ENCODE measurements at regions not wholly inside any gene's neighbourhood (a gene's known extent, or its start where the extent isn't known, plus 50 kb on each side); places are given as distances from the start of the nearest gene placed in this dataset.
"Not testable (repeated sequence)": the region's sequence is repeated elsewhere in the genome, so short reads cannot be mapped to it uniquely, and the experiment has no call there.

GRCh38 chr18:1104181-1104881, 199.7 kb downstream of the ADCYAP1 start:
- TF ChIP-seq, protein P1, sequence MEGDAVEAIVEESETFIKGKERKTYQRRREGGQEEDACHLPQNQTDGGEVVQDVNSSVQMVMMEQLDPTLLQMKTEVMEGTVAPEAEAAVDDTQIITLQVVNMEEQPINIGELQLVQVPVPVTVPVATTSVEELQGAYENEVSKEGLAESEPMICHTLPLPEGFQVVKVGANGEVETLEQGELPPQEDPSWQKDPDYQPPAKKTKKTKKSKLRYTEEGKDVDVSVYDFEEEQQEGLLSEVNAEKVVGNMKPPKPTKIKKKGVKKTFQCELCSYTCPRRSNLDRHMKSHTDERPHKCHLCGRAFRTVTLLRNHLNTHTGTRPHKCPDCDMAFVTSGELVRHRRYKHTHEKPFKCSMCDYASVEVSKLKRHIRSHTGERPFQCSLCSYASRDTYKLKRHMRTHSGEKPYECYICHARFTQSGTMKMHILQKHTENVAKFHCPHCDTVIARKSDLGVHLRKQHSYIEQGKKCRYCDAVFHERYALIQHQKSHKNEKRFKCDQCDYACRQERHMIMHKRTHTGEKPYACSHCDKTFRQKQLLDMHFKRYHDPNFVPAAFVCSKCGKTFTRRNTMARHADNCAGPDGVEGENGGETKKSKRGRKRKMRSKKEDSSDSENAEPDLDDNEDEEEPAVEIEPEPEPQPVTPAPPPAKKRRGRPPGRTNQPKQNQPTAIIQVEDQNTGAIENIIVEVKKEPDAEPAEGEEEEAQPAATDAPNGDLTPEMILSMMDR (conservative IDR thresholded peaks at IDR 0.05; ENCODE audit: low read depth), result no peak
- peak; percentile 17 for DNase-seq (ENCODE audit: low spot score)
- ChIA-PET POLR2A (ENCODE audit: low non-redundant PET) (no interaction called here), CTCF (no interaction called here)
- no peak overlapping the region for H3K27ac ChIP-seq

- TF ChIP-seq, protein P1 (conservative IDR thresholded peaks at IDR 0.05; ENCODE audit: low read depth), result no peak
- ChIA-PET CTCF (interaction anchor here (0.6 kb wide), 1 partner anchor 62 kb away, joined by 3 read pairs; no protein-coding TSS in a partner anchor), POLR2A (ENCODE audit: low non-redundant PET) (no interaction called here)
- H3K27ac ChIP-seq, result no peak overlapping the region
- DNase-seq (ENCODE audit: low spot score), result no peak
These were observed 219.8 kb downstream of the ADCYAP1 start for GRCh38 chr18:1124495-1124894.

DNA sequence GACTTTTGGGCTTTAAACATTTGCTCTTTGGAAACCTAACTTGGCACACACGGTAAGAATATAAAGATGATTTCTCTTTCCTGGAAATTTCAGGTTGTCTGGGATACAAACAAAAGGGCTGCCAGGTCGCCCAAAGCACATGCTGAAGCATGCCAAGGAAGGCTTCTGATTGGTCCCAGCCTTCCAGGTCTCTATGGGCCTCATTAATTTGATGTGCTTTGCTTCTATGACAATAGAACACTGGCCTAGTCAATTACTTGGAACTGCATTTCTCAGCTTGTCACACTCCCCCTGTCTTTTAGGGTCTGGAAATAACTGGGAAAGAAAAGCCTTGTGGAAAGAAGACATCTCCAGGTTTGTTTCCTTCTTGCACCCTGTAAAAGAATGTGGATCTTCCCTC, 228.9 kb downstream of the ADCYAP1 start:
- POLR2A ChIA-PET (ENCODE audit: low non-redundant PET), result no interaction called here
- TF ChIP-seq, protein P1 (conservative IDR thresholded peaks at IDR 0.05; ENCODE audit: low read depth), result no peak
- H3K27ac ChIP-seq, result no peak overlapping the region
- CTCF ChIA-PET, result interaction anchor here (0.7 kb wide), 1 partner anchor 409 kb away, joined by 4 read pairs; no protein-coding TSS in a partner anchor
- DNase-seq (ENCODE audit: low spot score), result no peak

- DNase-seq (ENCODE audit: low spot score), result no peak
- TF ChIP-seq, protein P1 (conservative IDR thresholded peaks at IDR 0.05; ENCODE audit: low read depth), result no peak
- POLR2A ChIA-PET (ENCODE audit: low non-redundant PET), result no interaction called here
- CTCF ChIA-PET, result no interaction called here
- H3K27ac ChIP-seq, result no peak overlapping the region
These were observed 243.1 kb downstream of the ADCYAP1 start for GRCh38 chr18:1147730-1148129.

DNA sequence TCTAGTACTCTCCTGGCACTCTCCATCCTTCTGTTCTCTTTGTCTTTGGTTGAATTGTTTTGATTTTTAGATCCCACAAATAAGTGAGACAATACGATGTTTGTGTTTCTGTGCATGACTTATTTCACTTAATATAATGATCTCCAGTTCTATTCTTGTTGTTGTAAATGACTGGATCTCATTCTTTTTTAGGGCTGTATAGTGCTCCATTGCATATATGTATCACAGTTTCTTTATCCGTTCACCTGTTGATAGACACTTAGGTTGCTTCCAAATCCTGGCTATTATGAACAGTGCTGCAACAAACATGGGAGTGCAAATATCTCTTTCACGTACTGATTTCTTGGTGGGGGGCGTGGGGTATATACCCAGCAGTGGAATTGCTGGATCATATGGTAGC, 245.0 kb downstream of the ADCYAP1 start:
- TF ChIP-seq, protein P1 (conservative IDR thresholded peaks at IDR 0.05; ENCODE audit: low read depth), result no peak
- H3K27ac ChIP-seq, result no peak overlapping the region
- ChIA-PET CTCF (no interaction called here), POLR2A (ENCODE audit: low non-redundant PET) (no interaction called here)
- no peak for DNase-seq (ENCODE audit: low spot score)

DNA sequence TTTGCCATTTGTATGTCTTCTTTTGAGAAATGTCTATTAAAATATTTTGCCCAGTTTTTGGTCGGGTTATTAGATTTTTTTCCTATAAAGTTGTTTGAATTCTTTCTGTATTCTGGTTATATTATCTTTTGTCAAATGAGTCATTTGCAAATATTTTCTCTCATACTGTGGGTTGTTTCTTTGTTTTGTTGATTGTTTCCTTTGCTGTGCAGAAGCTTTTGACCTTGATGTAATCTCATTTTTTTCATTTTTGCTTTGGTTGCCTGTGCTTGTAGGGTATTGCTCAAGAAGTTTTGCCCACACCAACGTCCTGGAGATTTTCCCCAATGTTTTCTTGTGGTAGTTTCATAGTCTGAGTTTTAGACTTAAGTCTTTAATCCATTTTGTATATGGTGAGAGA, 245.7 kb downstream of the ADCYAP1 start:
- DNase-seq (ENCODE audit: low spot score), result no peak
- H3K27ac ChIP-seq, result no peak overlapping the region
- TF ChIP-seq, protein P1 (conservative IDR thresholded peaks at IDR 0.05; ENCODE audit: low read depth), result no peak
- ChIA-PET CTCF (no interaction called here), POLR2A (ENCODE audit: low non-redundant PET) (no interaction called here)

- POLR2A ChIA-PET (ENCODE audit: low non-redundant PET); CTCF ChIA-PET; H3K27ac ChIP-seq; DNase-seq (ENCODE audit: low spot score): not testable (repeated sequence)
These were observed 248.3 kb downstream of the ADCYAP1 start for GRCh38 chr18:1152958-1153357.
